ENCODE measurements at regions not wholly inside any gene's neighbourhood (a gene's known extent, or its start where the extent isn't known, plus 50 kb on each side); places are given as distances from the start of the nearest gene placed in this dataset.
"Not testable (repeated sequence)": the region's sequence is repeated elsewhere in the genome, so short reads cannot be mapped to it uniquely, and the experiment has no call there.

GRCh38 chr6:14897831-14898230 lies 348.0 kb upstream of the JARID2 start:
- in situ Hi-C loops (cut with MboI; ENCODE audit: low pct_ligation_motif_present in 1 of 4, low pct_unique_long_range_greater_than_20kb in 1 of 4, low sequenced_read_pairs in 3 of 4) (no loop called here), intact Hi-C loops (cut with DNase I; ENCODE audit: low total_unique reads) (no loop called here)
- Histone ChIP-seq H3K27me3 (no peaks in the 10 kb centered on the region), H3K4me1 (no peaks in the 10 kb centered on the region), H3K36me3 (no peaks in the 10 kb centered on the region), H3K4me3 (no peak overlapping the region), H3K27ac (no peak overlapping the region), H3K9me3 (no peaks in the 10 kb centered on the region)
- WGBS, 2 donors (ENCODE audit: low coverage in 1 of 2), result 81 to 82% methylated on average over 4 to 5 of the region's 5 CpGs
- TF ChIP-seq, protein P1, sequence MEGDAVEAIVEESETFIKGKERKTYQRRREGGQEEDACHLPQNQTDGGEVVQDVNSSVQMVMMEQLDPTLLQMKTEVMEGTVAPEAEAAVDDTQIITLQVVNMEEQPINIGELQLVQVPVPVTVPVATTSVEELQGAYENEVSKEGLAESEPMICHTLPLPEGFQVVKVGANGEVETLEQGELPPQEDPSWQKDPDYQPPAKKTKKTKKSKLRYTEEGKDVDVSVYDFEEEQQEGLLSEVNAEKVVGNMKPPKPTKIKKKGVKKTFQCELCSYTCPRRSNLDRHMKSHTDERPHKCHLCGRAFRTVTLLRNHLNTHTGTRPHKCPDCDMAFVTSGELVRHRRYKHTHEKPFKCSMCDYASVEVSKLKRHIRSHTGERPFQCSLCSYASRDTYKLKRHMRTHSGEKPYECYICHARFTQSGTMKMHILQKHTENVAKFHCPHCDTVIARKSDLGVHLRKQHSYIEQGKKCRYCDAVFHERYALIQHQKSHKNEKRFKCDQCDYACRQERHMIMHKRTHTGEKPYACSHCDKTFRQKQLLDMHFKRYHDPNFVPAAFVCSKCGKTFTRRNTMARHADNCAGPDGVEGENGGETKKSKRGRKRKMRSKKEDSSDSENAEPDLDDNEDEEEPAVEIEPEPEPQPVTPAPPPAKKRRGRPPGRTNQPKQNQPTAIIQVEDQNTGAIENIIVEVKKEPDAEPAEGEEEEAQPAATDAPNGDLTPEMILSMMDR (IDR thresholded peaks at IDR 0.05), result no peak
- TF ChIP-seq POLR2A (IDR thresholded peaks at IDR 0.05), result no peak
- TF ChIP-seq EP300 (IDR thresholded peaks at IDR 0.05; ENCODE audit: low read depth), result no peak
- TF ChIP-seq POLR2AphosphoS5 (IDR thresholded peaks at IDR 0.05), result no peak
- DNase-seq, result no peak

GRCh38 chr6:14899441-14899840 lies 346.4 kb upstream of the JARID2 start:
- H3K4me3 ChIP-seq; H3K36me3 ChIP-seq; intact Hi-C loops (cut with DNase I; ENCODE audit: low total_unique reads); H3K4me1 ChIP-seq; H3K27me3 ChIP-seq; in situ Hi-C loops (cut with MboI; ENCODE audit: low pct_ligation_motif_present in 1 of 4, low pct_unique_long_range_greater_than_20kb in 1 of 4, low sequenced_read_pairs in 3 of 4); H3K9me3 ChIP-seq; H3K27ac ChIP-seq; DNase-seq: not testable (repeated sequence)
- 61 to 67% methylated on average over 4 of the region's 4 CpGs for WGBS, 2 donors (ENCODE audit: low coverage in 1 of 2)

GRCh38 chr6:14900919-14901318 lies 344.9 kb upstream of the JARID2 start:
- H3K27me3 ChIP-seq, result no peaks in the 10 kb centered on the region
- H3K27ac ChIP-seq, result no peak overlapping the region
- peaks cover 0 to 7% (median 2%) of the 10 kb centered on the region in 4 donors for H3K4me1 ChIP-seq
- WGBS, 2 donors (ENCODE audit: low coverage in 1 of 2), result 87 to 90% methylated on average over 7 to 9 of the region's 9 CpGs
- H3K4me3 ChIP-seq, result no peak overlapping the region
- in situ Hi-C loops (cut with MboI; ENCODE audit: low pct_ligation_motif_present in 1 of 4, low pct_unique_long_range_greater_than_20kb in 1 of 4, low sequenced_read_pairs in 3 of 4), result no loop called here
- intact Hi-C loops (cut with DNase I; ENCODE audit: low total_unique reads), result no loop called here
- TF ChIP-seq, protein P1 (IDR thresholded peaks at IDR 0.05), result no peak
- TF ChIP-seq EP300 (IDR thresholded peaks at IDR 0.05; ENCODE audit: low read depth) (no peak), POLR2AphosphoS5 (IDR thresholded peaks at IDR 0.05) (no peak), POLR2A (IDR thresholded peaks at IDR 0.05) (no peak)
- no peaks in the 10 kb centered on the region for H3K9me3 ChIP-seq
- no peak for DNase-seq
- H3K36me3 ChIP-seq, result no peaks in the 10 kb centered on the region

DNA sequence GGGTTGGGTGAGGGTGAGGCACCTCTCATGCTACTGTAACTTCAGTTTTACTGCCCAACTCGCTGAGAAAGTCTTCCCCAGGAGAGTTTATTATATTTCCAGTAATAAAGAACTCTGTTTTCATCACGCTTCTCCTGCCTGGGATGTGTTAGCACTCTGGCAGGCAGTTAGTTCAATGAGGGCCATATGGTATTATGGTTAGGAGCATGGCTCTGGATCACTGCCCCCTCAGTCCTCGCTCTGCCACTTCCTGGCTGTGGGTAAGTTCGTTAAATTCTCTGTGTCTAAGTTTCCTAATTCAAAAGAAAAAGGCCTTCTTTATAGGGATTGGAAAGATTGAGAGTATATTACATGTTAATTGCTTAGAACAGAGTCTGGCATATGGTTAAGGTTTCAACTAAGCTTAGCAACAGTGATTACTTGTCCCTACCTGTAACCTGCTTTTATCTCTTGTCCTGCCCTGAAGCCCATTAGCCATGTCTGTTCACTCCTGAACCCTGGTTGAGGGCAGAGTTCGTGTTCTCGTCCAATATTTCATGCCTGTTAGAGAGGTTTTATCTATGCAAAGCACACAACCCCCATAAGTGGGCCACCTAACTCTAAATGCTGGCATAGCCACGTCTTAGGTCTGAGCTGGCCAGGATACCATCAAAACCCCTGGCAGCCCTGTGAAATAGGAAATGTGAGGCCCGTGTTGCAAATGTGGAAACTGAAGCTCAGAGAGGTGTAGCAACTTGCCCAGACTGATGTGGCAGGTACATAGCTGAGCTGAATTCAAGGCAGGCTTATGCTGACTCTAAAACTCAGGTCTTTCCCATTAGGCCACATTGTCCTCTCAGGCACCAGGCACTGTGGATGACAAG lies 342.5 kb upstream of the JARID2 start:
- Histone ChIP-seq H3K4me1 (peaks cover 0 to 7% (median 2%) of the 10 kb centered on the region in 4 donors), H3K4me3 (no peak overlapping the region), H3K27me3 (no peaks in the 10 kb centered on the region), H3K9me3 (no peaks in the 10 kb centered on the region), H3K36me3 (no peaks in the 10 kb centered on the region), H3K27ac (peak overlapping the region in 3 of 4 donors; percentile 7 to 42 (median 10))
- in situ Hi-C loops (cut with MboI; ENCODE audit: low pct_ligation_motif_present in 1 of 4, low pct_unique_long_range_greater_than_20kb in 1 of 4, low sequenced_read_pairs in 3 of 4) (no loop called here), intact Hi-C loops (cut with DNase I; ENCODE audit: low total_unique reads) (no loop called here)
- TF ChIP-seq, protein P1 (IDR thresholded peaks at IDR 0.05), result no peak
- TF ChIP-seq EP300 (IDR thresholded peaks at IDR 0.05; ENCODE audit: low read depth), result no peak
- TF ChIP-seq POLR2A (IDR thresholded peaks at IDR 0.05), result no peak
- TF ChIP-seq POLR2AphosphoS5 (IDR thresholded peaks at IDR 0.05), result no peak
- peak; percentile 31 for DNase-seq
- WGBS, 2 donors (ENCODE audit: low coverage in 1 of 2), result 56 to 83% methylated on average over 4 to 8 of the region's 8 CpGs
